GM23338 (cell line): ENCODE measurements at regions not wholly inside any gene's neighbourhood (a gene's known extent, or its start where the extent isn't known, plus 50 kb on each side); places are given as distances from the start of the nearest gene placed in this dataset.

Experiments
- CREB1 ChIP-seq: fragments of 250-450 bp; sonication (Bioruptor Pico); IDR thresholded peaks from 2 replicates; pipeline ENCODE4 v1.5.0; 2020; ENCODE audit warnings: low read depth, mild to moderate bottlenecking, moderate library complexity
- EZH2 ChIP-seq: fragments of 200-600 bp; sonication (generic); IDR thresholded peaks from one replicate; pipeline ENCODE4 v1.8.0; 2017; ENCODE audit warnings: antibody characterized with exemption, mild to moderate bottlenecking, low read depth; ENCODE audit not compliant: unreplicated experiment
- EZH2phosphoT487 ChIP-seq: fragments of 200-600 bp; sonication (generic); IDR thresholded peaks from one replicate; pipeline ENCODE4 v1.8.1; 2018; ENCODE audit warnings: antibody characterized with exemption; ENCODE audit not compliant: unreplicated experiment
- JUNB ChIP-seq: IDR thresholded peaks from one replicate; pipeline ENCODE4 v1.6.1; 2016; ENCODE audit warnings: antibody characterized with exemption; ENCODE audit not compliant: unreplicated experiment
- NANOG ChIP-seq: IDR thresholded peaks from 2 replicates; pipeline ENCODE4 v1.6.1; 2016; ENCODE audit warnings: antibody characterized with exemption, borderline replicate concordance
- POLR2AphosphoS5 ChIP-seq: IDR thresholded peaks from 2 replicates; pipeline ENCODE4 v1.6.1; 2016; ENCODE audit warnings: antibody characterized with exemption, low read depth
- ZNF331 ChIP-seq: fragments of 250-450 bp; sonication (Bioruptor Pico); IDR thresholded peaks from 2 replicates; pipeline ENCODE4 v1.5.0; 2020; ENCODE audit warnings: low read depth, mild to moderate bottlenecking, moderate library complexity
- ZNF462 ChIP-seq: fragments of 250-450 bp; sonication (Bioruptor Pico); IDR thresholded peaks from 2 replicates; pipeline ENCODE4 v1.5.0; 2020; ENCODE audit warnings: mild to moderate bottlenecking, moderate library complexity
- TF ChIP-seq, protein P1 (sequence below), 2 experiments: fragments of 200-600 bp in 1 of 2; sonication (generic) in 1 of 2; conservative IDR thresholded peaks; 2 replicates each; pipeline versions ENCODE4 v1.5.1 to v1.6.1; 2016 to 2017; ENCODE audit warnings: antibody characterized with exemption in 2 of 2, low read depth in 2 of 2, mild to moderate bottlenecking in 2 of 2, moderate library complexity in 1 of 2
- TF ChIP-seq, protein P2 (sequence below): IDR thresholded peaks from one replicate; pipeline ENCODE4 v1.6.1; 2018; ENCODE audit warnings: antibody characterized with exemption; ENCODE audit not compliant: unreplicated experiment
- TF ChIP-seq, protein P3 (sequence below): IDR thresholded peaks from 2 replicates; pipeline ENCODE4 v1.6.1; 2016; ENCODE audit warnings: antibody characterized with exemption

DNA sequence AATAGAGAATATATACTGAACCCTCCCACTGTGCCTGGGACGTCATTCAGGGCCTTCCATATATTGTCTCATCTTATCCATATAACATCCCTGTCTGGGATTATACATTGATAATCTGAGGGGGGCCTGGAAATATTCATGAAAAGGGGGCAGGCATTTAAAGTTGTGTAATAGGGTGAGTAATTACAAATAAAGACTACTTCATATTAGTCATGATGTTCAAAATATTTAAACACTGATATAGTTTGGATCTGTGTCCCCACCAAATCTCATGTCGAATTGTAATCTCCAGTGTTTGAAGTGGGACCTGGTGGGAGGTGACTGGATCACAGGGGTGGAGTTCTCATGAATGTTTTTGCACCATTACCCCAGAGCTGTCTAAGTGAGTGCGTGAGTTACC is 97.8 kb downstream of the AQP9 start:
- TF ChIP-seq, protein P1, sequence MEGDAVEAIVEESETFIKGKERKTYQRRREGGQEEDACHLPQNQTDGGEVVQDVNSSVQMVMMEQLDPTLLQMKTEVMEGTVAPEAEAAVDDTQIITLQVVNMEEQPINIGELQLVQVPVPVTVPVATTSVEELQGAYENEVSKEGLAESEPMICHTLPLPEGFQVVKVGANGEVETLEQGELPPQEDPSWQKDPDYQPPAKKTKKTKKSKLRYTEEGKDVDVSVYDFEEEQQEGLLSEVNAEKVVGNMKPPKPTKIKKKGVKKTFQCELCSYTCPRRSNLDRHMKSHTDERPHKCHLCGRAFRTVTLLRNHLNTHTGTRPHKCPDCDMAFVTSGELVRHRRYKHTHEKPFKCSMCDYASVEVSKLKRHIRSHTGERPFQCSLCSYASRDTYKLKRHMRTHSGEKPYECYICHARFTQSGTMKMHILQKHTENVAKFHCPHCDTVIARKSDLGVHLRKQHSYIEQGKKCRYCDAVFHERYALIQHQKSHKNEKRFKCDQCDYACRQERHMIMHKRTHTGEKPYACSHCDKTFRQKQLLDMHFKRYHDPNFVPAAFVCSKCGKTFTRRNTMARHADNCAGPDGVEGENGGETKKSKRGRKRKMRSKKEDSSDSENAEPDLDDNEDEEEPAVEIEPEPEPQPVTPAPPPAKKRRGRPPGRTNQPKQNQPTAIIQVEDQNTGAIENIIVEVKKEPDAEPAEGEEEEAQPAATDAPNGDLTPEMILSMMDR (conservative IDR thresholded peaks at IDR 0.05; ENCODE audit: low read depth in 2 of 2) = no peak
- TF ChIP-seq, protein P2, sequence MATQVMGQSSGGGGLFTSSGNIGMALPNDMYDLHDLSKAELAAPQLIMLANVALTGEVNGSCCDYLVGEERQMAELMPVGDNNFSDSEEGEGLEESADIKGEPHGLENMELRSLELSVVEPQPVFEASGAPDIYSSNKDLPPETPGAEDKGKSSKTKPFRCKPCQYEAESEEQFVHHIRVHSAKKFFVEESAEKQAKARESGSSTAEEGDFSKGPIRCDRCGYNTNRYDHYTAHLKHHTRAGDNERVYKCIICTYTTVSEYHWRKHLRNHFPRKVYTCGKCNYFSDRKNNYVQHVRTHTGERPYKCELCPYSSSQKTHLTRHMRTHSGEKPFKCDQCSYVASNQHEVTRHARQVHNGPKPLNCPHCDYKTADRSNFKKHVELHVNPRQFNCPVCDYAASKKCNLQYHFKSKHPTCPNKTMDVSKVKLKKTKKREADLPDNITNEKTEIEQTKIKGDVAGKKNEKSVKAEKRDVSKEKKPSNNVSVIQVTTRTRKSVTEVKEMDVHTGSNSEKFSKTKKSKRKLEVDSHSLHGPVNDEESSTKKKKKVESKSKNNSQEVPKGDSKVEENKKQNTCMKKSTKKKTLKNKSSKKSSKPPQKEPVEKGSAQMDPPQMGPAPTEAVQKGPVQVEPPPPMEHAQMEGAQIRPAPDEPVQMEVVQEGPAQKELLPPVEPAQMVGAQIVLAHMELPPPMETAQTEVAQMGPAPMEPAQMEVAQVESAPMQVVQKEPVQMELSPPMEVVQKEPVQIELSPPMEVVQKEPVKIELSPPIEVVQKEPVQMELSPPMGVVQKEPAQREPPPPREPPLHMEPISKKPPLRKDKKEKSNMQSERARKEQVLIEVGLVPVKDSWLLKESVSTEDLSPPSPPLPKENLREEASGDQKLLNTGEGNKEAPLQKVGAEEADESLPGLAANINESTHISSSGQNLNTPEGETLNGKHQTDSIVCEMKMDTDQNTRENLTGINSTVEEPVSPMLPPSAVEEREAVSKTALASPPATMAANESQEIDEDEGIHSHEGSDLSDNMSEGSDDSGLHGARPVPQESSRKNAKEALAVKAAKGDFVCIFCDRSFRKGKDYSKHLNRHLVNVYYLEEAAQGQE = no peak
- TF ChIP-seq EZH2phosphoT487 (no peak), POLR2AphosphoS5 (no peak), ZNF331 (CRISPR knock-in tag) (no peak), JUNB (no peak), CREB1 (no peak), EZH2 (no peak), ZNF462 (CRISPR knock-in tag) (no peak), NANOG (no peak)
- TF ChIP-seq, protein P3, sequence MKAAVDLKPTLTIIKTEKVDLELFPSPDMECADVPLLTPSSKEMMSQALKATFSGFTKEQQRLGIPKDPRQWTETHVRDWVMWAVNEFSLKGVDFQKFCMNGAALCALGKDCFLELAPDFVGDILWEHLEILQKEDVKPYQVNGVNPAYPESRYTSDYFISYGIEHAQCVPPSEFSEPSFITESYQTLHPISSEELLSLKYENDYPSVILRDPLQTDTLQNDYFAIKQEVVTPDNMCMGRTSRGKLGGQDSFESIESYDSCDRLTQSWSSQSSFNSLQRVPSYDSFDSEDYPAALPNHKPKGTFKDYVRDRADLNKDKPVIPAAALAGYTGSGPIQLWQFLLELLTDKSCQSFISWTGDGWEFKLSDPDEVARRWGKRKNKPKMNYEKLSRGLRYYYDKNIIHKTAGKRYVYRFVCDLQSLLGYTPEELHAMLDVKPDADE = no peak
